GM18909 (cell line): ENCODE measurements at regions not wholly inside any gene's neighbourhood (a gene's known extent, or its start where the extent isn't known, plus 50 kb on each side); places are given as distances from the start of the nearest gene placed in this dataset.

Source experiments
- ATAC-seq: cut with Tn5 transposase; IDR thresholded peaks from one replicate; pipeline ENCODE4 v1.9.1; 2021; ENCODE audit warnings: mild to moderate bottlenecking; ENCODE audit not compliant: unreplicated experiment, poor library complexity

DNA sequence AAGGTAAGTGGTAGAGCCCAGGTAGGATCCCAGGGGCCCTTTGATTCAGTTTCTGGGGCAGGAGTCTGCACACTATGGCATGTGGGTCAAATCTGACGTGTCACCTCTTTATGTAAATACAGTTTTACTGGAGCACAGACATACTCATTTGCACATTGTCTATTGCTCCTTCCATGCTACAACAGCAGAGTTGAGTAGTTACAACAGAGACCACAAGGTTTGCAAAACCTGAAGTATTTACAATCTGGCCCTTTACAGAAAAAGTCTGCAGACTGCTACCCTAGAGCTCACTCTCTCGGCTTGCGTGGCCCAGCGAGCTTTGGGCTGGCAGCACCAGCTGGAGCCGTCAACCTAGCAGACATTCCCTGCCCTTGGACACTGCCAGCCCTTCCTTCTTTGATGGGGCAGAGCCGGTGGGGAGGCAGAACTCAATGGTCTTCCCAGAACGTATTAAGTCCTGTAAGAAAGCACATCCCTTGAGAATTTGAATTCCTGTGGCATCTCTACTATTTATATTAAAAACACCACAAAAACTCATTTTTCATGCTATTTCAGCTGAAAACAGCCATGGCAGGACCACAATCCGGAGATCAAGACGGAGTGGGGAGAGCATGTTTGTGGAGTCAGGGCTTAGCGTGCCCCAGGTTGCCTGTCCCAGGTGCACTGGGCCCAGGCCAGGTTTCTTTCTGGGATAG, 133.1 kb upstream of the NUDT7 start:
- no peak for ATAC-seq

DNA sequence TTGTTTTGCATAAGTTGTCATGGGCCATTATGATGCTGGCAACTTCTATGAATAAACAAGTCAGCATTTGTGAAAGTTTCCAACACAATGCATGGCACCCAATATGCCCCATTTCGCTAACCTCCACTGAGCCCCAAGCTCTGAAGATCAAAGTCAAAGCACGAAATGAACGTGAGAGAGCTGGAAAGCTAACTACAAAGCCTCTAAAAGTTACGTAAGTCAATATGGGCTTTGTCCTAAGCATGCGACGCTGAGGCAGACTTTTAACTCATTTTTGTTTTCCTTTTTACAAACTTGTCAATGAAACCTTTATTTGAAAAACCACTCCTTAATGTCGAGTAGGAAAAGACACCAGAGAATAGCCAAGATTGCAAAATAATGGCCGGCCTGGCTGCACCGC, 131.6 kb upstream of the NUDT7 start:
- no peak for ATAC-seq

DNA sequence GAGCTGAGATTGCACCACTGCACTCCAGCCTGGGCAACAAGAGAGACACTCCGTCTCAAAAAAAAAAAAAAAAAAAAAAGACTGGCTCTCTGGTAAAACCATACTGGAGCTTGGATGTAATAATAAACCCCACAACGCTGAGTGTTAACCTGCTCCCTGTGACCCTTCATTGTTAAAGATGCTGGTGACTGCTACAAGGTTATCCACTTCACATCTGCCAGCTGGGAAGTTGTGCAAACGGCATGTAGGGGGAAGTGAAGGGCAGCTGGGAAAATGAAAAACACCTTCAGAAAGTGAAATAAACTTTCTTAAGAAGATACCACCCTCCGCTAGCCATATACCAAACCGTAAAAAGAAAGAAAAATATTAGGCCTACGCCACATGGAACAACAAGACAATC, 131.0 kb upstream of the NUDT7 start:
- ATAC-seq, result no peak

DNA sequence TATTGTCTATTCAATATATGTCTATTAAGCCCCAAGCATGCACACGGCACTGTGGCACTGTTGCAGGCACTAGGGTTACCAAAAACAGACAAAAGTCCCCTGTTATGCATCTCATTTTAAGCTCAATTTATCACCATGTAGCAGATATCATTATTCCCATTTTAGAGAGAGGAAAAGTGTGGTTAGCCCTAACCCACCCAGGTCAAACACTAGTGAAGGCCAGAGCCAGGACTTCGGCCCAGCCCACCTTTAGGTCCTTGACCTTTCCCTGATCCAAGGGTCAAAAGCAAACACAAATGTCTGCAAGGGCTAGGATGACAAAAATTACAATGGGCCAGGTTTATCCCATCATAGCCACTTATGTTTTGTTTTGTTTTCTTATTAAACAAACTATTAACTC, 130.3 kb upstream of the NUDT7 start:
- no peak for ATAC-seq

DNA sequence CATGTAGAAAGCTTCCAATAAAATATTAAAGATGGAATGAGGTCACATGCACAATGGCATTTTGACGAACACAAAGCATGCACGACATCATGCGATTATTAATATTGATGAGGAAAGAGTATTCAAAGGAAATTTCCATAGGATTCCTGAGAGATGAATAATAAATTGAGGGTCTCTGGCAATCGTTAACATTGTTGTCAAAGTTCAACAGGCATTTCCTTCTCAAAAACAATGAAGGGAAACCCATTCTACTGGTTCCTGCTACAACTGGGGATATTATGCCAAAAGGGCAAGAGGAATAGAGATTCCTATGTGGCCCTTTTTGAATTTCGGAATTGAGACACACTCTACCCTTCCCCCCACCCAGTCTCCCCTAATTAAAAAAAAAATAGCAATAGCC, 128.3 kb upstream of the NUDT7 start:
- ATAC-seq, result no peak

DNA sequence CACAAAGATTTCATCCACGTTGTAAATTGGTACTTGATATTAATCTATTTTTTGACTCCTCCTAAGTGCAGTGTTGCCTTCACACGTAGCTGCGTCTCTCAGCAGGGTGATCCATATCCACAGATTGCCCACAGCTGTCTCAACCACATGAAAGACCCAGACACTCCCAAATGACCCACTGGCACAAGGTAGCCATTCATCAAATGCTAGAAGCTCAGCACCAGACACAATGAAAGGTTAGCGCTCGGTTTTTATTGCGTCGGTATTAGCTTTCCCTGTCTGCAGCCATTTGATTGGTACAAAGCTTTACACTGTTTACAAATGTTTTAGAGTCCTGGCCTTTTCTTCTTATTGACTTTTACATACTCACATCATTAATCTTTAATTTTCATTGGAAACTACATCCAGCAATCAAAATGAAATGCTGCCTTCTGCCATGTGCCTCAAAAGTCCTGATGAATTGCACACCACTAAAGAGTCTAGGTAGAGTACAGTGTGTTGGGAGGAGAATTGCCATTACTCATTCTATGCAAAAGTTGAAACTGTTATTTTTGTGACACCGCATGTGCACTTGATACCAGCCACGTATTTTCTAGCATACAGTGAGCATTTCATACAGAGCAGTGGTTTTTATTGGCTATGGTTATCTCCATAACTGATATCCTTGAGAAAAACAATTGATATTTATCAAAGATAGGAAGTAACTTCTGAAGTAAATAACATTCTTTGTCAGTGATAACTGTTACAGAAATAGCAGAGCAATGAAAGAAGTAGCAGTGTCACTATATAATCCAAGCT, 127.3 kb upstream of the NUDT7 start:
- ATAC-seq, result no peak

DNA sequence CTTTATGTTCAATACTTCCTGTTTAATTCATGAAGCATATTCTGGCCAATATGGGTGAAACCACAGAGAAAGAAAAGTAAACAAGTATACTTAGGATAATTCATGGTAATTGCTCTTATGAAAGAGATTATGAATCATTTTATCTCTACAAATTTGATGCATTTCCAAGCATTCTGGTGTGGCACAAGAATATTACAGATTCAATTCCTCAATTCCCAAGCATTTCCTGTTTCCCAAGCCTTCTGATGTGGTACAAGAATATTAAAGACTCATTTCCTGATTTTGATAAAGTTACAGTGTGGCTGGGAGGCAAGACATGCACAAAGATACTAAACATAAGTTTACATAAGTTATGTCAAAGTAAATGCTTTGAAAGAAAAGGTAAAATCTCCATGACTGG, 126.1 kb upstream of the NUDT7 start:
- ATAC-seq, result no peak

DNA sequence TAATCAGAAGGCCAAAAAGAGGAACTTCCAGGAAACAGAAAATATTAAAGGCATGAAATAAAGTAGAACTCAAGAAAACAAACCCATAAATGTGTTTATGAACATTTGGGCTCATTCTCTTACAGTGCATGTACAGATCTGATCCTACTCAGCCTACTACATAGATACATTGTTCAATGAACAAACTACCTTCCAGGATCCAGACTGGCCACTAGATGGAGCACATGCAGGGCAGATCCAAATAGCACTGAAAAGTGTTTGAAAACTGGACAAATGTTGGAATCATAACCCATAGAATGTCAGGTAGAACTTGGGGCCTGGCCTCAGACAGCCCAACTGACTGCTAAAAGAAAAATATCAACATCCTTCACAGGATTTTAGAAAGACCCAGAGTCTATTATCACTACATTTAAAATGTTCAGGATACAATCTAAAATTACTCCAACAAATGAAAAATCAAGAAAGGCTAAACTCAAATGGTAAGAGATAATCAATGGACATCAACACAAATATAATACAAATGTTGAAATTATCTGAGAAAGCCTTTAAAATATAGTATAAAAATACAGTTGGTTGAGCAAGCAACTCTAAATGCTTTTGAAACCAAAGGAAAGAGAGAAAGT, 122.4 kb upstream of the NUDT7 start:
- no peak for ATAC-seq

DNA sequence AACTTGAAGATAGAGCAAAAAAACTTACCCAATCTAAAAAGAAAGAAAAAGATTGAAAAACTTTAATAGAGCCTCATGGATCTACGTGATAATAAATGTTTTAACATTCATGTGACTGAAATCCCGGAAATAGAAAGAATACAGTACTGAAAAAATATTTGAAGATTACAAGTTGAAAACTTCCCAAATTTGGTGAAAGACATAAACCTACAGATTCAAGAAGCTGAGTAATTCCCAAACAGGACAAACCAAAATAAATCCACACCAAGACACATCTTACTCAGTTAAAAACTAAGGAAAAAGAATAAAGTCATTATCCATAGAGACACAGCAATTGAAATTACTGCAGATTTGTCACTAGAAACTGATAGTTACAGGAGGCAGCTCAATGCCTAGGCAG, 121.8 kb upstream of the NUDT7 start:
- ATAC-seq, result no peak

DNA sequence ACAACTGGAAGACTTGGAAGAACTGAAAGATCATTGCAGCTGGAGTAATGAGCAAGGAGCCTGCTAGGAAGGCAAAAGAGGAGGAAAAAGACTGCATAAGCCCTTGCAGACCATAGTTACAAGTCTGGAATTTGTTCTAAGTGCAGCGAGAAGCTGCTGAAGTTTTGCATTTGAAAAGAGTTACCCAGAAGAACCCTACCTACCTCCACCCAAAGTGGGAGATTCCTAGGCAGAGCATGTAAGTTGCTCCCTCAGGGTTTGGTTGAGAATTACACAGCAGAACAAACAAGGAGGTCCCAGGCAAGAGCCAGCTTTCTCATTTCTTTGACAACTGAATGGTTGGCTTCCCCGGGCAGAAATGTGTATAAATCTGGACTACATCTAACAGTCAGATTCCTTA, 118.7 kb upstream of the NUDT7 start:
- ATAC-seq, result no peak

DNA sequence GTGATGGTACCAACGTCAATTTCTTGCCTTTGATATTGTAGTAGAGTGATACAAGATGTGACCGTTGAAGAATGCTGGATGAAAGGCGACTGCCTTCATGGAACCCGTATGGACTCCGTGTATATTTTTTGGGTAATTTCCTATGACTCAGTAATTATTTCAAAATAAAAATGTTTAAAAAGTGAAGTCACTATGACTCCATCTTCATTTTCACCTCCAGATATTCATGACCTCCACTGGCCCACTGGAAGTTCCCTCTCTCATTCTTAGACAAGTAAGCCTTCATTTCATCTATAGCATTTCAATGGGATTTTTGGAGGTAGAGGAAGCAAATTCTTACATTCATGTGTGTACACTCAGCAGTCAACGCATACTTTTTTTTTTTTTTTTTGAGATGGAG, 111.8 kb upstream of the NUDT7 start:
- no peak for ATAC-seq

DNA sequence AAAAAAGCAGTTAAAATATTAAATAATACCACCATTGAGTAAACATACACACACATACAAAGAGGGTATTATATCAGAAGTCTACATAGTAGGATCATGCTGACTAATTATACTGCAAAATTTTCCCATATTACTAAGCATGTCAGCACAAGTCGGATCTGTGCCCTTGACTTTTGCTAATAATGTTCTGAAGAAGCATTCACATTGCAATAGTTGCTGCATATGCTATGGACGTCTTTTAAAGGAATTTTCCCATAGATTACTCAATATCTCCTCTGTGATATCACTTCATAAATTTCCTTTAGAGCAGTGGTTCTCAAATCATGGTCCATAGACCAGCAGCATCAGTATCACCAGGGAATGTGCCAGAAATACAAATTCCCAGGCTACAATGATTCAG, 110.9 kb upstream of the NUDT7 start:
- no peak for ATAC-seq

DNA sequence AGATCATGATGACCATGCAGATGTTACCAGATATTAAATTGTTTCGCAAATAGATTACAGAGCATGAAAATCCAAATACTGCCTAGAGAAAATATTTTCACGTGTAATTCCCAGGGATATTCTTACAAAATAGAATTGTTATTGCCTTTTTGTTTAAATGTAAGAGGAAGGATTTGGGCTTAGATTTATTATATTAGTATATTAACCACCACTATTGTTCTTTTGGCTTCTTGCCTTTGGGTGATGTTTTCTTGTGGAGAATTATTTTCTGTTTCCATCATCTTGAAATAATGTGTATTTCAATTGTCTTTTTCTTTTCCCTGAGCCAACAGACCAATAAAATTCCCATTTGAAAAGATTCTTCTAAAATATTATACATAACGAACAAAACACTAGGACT, 109.7 kb upstream of the NUDT7 start:
- no peak for ATAC-seq

DNA sequence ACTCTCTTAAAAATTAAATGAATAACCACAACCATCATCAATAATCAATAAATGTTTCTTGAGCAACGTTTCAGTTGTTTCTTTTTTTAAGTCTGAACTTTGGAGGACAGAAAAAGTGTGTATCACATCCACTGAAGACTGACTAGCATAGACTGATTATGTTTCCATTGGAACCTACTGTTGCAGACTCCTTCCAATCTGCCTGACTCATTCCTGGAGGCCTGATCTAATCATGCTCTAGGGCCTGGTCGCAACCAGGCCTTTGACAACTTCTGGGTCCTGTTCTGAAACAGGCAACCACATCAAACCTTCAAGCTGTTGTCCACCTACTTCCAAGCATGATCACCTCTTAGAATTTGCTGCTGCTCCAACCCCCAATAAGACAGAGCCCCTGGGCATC, 109.2 kb upstream of the NUDT7 start:
- ATAC-seq, result no peak

DNA sequence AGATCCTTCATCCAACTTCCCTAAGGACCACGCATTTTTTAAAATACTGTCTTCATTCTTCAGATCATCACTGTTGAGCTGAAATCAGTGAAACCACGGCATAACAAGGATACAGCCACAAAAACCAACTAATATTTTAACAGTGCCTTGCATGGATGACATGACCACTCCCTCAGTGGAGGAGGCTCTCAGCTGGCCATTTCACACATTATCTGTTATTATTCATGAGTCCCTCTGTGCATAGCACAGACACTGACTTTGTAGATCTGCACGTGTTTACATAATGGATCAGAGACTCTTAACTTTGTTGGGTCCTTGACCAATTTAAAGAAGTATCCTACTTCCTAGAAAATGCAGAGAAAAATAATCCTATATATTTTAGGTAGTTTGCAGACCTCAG, 104.8 kb upstream of the NUDT7 start:
- ATAC-seq, result no peak

DNA sequence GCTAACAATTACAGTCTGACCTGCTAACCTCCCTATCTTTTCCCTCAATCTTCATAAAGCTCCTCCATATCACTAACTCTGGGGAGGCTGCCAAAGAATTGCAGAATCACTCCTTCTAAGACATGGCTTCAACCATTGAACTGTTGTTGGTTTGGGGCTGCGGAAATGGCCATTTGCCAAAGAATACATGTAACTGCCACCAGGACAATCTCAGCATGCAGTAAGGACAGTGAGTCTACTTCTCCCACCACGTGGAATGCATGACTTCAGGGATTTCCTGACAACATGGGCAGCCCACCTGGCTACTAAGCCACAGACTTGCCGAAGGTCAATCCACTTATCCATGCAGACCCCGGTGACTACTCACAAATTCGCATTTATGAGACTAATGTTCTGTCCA, 104.3 kb upstream of the NUDT7 start:
- no peak for ATAC-seq

DNA sequence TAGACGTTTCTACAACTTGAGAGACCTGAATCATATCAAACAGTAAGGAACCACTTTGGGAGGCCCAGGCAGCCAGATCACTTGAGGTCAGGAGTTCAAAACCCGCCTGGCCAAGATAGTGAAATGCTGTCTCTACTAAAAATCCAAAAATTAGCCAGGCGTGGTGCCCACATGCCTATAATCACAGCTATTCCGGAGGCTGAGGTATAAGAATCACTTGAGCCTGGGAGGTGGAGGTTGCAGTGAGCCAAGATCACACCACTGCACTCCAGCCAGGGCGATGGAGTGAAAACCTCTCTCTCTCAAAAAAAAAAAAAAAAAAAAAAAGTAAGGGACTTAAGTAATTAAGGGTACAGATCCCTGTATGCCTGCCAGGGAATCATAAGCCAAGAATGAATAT, 103.4 kb upstream of the NUDT7 start:
- ATAC-seq, result no peak

DNA sequence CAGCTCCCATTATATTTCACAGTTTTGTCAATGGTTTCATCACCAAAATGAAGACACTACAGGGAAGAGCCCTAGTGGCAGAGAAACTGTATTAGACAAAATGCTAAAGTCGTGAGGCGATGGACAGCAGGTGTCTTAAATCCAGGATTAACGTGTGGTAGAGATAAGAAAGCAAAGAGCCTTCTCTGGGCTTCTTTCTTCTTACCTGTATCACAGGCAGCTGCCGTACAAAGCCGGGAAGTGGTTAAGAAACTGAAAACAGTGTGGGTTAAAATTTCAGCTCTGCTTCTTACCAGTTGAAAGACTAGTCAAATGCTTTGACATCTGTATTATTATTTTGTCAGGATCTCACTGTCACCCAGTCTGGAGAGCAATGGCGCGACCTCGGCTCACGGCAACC, 98.2 kb upstream of the NUDT7 start:
- ATAC-seq, result no peak

DNA sequence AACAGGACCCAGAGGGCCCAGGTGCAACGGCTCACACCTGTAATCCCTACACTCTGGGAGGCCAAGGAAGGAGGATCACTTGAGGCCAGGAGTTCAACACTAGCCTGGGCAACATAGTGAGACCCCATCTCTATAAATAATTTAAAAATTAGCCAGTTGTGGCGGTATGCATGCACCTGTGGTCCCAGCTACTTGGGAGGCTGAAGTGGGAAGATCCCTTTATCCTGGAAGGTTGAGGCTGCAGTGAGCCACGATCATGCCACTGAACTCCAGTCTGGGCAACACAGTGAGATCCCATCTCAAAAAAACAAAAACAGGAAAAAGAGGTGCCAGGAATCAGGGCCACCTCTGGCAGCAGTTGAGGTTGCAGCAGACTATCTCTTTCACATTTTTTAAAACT, 85.7 kb upstream of the NUDT7 start:
- no peak for ATAC-seq

DNA sequence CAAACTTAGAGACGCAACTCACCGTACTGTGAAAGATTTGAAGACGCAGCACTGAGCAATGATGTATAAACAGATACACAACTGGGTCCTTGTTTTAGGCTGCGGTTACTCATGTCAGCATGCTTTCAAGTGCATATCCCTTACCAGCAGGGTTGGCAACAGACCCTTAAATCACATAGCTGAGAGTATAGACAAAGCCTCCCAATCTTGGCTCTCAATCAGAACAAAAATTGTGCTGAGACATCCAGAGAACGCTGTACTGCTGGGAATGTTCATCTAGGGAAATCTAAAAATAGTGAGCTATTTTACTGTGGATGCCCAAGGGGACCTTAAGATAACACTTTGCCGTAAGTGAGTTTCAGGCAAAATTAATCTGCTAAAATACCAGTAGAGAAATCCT, 84.4 kb upstream of the NUDT7 start:
- no peak for ATAC-seq

DNA sequence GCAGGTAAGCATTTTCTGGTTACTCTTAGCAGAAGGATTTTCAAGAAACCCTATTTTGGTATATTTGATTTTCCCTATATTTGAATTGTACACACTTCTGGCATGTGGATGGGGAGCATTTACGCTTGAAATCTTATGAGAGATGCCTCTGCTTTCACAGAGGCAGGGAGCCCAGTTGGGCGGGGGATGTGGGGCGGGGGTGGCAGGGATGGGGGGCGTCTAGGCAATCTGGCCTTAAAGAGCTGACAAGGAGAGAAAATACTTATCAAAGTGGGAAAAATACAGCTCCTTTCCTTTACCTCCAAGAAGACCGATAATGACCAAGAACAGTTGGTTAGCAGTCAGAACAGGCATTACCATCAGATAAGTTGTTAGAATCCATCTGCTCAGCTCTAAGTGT, 79.1 kb upstream of the NUDT7 start:
- no peak for ATAC-seq

DNA sequence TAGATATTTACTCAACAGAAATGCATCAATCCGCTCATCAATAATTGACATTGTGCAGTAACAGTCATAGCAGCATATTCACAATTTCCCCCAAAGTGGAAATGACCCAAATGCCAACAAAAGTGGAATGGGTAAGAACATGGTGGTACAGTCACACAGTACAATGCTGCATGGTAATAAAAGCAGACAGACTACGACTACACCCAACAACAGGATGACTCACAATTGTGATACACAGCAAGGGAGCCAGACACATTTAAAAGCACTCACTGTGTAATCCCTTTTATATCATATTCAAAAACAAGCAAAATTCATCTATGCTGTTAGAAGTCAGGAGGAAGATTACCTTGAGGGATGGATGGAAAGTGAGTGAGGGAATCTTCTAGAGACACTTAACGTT, 76.5 kb upstream of the NUDT7 start:
- ATAC-seq, result no peak
